Iris pigment epithelial cell (primary cell): ENCODE measurements at regions not wholly inside any gene's neighbourhood (a gene's known extent, or its start where the extent isn't known, plus 50 kb on each side); places are given as distances from the start of the nearest gene placed in this dataset.

Experiments used
- DNase-seq: peaks from one replicate; pipeline ENCODE4 v3.0.0-alpha.2; 2011; ENCODE audit warnings: low read depth

DNA sequence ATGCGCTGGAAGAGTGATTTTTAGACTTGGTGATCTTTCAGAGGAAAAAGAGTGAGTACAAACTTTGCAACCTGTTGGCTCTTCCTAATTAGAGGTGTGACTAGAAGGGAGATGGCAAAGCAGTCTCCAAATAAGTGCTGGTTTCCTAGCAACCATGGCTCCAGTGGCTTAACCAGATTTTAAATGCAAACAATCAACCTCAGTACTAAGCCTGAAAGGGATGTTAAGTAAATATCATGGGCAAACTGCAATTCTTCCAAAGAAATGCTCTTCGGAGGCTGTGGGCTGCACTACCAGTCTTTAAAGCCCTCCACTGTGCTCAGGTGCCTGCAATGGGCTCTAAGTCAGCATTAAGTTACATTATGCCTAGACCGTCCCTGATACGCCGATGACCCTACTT, 678.1 kb upstream of the CCDC54 start:
- no peak for DNase-seq

DNA sequence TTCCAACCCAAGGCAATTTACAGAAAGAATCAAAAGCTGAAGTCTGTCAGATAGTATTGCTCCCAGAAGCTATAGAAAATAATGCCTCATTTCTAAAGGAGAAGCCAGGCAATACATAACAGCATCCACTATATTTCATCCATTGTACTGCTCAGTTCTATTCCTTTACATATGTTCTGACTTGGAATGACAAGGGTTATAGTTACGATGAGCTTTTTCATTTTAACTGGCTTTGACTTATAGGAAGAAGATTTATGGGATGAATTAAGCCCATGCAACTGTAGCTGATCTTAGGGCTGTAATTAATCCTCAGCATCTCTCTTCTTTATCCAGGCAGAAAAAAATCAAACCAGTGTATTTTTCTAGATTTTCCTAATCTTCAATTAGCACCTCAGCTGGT, 676.3 kb upstream of the CCDC54 start:
- no peak for DNase-seq

DNA sequence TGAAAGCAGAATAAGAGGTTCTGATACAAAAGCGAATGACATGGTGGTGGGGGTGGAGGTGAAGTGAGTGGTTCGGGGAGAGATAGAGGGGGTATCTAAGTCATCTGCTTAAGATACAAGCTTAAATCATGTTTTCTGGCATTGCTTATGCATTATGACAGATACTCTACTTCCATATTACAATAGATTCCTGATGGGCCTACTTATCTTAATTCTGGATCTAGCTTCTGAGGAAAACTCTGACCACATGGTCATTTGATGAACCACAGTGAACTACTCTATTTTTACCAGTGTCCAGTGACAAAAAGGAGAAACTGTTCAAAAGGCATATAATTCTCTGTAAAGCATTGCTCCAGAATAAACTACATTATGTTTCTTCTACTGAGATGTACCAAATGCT, 673.7 kb upstream of the CCDC54 start:
- DNase-seq = no peak

DNA sequence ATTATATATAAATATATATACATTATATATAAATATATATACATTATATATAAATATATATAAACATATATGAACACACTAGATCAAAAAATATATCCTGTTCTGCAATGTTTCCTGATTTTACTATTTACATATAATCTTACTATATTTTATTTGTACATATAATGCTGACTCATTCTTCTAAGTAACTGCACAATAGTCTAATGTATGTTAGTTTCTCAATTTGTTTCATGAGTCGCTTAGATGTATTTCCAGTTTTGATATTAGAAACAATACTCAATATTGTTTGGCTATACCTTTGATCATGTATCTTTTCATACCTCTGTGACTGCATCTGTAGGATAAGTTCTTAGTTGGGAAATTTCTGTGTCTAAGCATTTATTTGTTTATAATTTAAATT, 669.9 kb upstream of the CCDC54 start:
- no peak for DNase-seq

DNA sequence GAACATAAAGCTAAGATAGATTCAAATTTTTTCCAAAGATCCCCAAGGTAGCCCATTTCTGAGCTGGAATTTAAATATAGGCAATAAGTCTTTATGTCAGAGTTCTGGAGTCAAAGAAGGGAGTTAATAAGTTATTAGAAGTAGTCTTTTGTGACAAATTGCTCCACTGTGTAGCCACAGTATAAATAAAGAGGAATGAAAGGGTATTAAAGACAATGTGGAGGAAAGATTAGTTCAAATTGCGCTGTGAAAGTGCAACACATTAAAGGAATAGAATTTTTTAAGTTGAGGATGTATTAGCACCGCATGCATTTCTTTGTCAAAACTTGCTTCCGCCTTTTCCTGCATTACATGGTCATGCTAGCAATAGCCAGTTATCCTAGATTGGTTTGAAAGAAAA, 666.6 kb upstream of the CCDC54 start:
- DNase-seq = no peak

DNA sequence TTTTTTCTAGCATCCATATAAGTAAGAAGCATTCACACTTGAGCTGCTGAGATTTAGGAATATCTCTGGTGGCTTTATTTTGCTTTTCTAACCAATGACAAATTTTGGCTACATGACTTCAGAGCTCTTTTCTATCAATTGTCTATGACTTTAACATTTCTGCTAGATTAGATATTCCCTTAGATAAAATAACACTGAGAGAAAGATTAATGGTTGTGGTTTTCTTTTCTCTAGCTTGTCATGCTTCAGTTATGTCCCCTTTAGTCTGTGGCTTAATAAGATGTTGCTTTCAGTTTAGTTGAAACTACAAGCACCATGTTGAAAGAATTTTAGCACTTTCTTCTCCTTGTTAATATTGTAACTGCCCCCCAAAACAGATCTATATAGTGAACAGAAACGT, 665.6 kb upstream of the CCDC54 start:
- peak; percentile 76 for DNase-seq

DNA sequence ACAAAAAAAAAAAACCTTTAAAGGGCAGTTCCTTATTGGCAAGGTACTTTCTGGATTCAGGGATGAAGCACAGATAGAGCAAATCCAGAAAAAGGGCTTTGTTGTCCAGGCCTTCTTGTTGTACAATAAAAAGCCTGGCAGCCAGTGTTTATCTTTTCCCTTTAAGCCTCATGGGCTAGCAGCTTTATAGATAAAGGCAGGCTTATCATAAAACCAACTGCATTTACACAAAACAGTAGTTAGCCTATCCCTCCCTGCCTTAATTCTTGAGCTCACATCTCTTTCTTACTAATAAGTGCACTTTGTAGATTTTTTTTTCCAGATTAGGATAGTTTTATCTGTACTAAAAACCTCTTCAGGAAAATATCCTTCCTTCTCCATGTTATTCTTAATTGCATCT, 662.8 kb upstream of the CCDC54 start:
- DNase-seq = no peak

DNA sequence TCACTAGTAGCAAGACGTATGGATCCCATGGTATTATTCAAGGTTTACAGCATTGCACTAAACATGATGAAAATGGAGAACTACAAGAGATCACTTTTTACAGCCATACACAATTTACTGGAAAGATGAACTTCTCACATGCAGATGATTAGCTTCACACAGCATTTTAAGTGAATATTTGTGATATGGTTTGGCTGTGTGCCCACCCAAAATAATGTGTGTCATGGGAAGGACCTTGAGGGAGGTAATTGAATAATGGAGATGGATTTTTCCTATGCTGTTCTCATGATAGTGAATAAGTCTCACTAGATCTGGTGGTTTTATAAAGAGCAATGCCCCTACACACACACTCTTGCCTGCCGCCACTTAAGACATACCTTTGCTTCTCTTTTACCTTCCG, 662.0 kb upstream of the CCDC54 start:
- DNase-seq = no peak

DNA sequence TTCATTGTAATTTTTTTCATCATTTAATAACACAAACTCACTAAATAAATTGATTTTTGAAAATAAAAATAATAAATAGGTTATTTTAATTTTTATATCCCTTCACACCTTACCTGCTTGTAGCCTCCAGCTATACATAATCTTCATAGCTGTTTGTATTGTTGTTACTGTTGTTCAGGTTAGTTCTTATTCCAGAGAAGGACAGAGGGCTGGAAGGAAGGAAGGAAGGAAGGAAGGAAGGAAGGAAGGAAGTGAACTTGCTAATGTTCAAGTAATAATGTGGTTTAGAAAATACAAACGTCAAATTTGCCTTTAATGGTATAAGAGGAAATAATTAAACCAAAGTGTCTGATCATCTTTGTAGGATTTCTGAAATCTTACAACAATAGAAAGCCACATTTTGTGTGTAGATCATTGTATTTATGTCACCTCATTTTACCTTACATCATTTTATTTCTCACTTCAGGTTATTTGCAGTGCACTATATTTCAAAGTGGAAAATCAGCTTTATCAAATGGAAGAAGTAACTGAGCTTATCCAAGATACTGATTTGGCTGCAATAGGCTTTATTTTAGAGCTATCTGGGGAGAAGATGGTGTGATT, 660.0 kb upstream of the CCDC54 start:
- no peak for DNase-seq

DNA sequence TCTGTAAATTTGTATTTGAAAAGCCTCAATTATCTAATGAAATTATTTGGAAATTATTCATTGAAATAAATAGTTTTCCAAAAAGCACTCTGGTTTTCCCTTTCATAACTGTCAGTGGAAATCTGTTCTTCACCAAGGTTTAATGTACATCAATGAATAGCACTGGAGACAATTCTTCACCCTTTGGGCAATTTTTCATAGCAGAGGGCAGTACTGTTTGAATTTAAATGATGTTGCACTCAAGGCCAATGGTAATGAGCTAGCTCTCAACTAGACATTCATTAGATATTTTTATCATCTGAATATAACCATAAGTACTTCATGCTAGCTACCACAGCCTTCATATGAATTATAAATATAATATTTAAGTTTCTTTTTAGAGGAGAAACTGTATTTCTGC, 658.2 kb upstream of the CCDC54 start:
- DNase-seq = no peak

DNA sequence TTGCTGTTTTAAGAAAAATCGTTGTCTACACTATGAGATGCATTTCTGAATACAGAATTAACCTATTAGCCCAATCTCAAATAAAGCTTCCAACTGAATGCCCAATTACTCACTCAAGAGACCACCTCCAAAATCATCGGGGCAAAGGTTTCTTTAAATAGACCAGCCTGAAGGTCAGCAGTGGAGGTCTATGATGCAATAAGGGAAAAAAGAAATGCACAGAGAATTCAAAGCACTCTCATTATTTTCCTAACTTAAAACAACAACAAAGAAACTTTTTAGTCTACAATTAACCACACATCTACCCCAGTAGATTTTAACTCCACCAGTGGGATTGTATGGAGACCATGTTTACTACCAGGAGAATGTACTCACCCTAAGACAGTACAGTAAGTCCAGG, 657.7 kb upstream of the CCDC54 start:
- no peak for DNase-seq

DNA sequence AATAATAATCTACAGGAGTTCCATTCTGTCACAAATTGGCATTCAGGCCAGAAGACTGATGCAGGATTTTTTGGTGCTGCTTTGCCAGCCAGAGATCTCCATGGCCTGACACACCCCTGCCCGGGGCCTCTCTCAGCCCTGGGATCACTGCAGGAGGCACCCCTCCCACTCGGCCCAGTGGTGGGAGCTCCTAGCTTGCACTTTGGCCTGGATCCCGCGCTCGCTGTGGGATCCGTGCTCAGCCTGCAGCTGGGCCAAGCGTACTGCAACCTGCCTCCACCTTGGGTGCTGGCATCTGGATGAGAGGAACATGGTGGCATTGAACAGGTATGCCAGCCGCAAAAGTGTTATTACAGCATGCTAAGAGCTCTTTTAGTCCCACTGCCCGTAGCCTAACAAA, 656.7 kb upstream of the CCDC54 start:
- DNase-seq = no peak

DNA sequence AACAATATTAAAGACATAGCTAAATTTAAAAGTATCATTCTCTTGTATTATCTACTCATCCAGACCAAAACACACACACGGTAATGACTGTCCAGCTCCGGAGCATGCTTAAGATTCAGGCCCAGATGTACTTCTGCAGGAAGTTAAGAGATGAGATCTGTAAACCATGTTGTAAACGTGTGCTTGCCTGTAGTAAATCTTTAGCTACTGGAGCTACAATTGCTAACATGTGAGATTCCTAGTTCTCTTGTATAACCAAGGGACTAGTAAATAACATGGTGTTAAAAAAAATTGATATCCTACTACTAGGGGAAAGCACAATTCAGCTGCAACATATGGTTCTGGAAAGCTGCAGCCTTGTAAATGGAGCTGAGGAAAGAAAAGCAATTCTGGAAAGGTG, 651.7 kb upstream of the CCDC54 start:
- no peak for DNase-seq

DNA sequence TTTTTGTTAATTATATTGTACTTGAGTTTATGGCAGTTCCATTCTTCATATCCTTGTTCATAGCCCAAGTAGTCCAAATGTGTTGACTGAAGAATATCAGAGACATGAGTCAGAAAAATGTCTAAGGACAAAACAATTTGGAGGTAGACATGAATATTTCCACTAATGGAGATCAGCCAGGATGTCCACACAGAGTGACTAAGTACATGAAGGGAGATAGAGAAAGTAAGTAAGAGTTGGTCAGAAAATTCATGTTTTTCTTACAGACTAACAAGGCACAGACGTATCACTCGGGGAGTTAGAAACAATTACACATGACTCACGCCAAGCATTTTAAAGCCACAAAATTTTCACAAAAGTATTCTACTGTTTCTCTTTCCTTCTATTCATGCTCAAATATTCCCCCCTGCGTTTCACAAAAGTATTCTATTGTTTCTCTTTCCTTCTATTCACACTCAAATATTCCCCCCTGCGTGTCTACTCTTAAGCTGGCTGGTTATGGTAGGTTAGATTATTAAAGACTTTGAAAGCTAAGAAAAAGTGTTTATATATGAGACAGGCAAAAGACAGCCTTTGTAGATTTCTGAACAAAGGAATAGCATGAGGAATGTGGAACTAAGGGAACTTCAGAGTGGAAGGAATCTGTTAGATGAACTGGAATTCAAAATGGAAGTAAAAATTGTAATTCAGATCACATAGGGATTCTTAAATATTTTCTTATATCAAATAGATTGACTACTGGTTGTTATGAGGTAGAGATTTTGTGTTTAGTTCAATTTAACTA, 648.7 kb upstream of the CCDC54 start:
- DNase-seq = peak; percentile 98

DNA sequence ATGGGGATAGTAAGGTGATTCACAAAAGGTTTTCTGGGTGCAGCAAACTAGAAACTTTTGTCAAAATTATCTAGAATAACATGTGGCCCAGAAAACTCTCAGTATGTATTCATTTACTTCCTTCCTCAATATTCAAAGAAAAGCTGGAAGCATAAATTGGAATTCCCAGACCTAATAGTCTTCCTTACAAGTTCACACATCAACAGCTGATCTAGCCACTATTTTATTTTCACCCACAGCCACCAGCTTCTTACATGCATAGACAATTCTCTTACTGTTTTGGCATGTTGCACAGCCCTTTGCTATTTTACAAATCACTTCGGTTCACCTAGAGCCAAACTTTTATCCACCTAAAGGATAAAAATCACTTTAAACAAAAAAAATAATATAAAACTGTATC, 647.8 kb upstream of the CCDC54 start:
- no peak for DNase-seq

DNA sequence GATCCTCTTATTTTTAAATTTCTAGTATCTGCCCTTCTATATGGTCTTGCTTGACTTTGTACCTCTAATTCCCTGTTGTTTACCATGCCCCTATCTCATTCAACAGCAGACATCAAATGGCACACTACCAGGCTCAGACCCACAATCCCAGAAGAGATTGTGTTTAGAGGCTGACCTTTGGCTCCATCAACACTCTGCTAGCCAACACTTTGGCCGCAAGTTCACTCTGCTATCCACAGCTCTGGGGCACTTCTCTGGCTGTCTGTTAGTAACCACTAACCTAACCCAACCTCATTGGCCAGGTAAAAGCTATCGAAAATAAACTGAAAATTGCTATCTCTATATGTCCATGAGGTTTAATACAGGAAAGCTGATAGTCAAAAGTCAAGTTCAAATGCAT, 646.0 kb upstream of the CCDC54 start:
- no peak for DNase-seq

DNA sequence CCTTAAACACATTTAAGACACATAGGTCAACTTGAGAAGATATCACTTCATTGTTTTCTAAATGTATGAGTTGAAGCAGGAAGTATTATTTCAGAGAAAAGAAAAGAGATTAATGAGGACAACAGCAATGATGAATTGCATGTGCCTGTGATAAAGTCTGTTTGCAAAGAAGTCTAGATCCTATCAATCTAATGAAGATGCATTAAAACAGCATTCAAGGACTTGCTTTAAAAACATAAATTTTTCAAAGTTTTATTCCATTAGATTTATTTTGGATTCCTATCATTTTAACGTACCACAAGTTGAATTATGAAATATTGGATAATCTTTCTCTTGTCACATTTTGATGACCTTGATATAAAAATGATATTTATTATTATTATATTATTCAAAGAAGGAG, 642.5 kb upstream of the CCDC54 start:
- DNase-seq = no peak

DNA sequence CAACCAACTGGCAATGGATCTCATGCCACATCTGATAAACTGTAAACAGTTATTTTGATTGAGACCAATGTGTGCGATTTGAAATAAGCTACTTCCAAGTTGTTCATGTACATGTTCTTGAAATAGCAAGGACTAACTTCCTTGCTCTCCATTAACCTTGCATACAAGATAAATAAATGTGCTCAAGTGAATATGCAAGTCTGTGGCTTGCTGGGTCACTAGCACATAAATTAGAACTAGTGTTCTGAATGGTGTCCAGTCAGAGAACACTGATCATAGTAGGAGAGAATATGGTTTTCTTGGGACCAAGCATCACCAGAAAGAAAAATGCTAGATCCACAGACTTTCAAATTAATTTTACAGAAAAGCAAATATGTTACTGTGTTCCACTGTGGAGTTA, 640.0 kb upstream of the CCDC54 start:
- DNase-seq = no peak

DNA sequence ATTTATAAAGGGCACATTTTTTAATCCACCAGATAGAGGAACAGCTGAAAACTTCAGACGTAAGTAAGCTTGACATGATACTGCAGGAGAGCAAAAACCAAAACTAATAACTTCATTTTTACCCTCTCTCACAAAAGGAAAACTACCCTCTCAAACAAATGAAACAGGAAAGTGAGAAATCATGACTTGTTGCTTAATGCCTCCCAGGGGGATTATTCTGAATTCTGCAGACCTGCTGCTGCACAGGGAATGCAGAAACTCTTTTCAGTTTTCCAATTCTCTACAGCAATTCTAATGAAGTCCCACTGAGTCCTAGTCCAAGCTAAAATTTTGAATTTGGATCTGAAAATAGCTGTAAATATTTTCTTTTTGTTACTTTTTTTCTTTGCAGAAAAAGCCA, 637.1 kb upstream of the CCDC54 start:
- DNase-seq = no peak

DNA sequence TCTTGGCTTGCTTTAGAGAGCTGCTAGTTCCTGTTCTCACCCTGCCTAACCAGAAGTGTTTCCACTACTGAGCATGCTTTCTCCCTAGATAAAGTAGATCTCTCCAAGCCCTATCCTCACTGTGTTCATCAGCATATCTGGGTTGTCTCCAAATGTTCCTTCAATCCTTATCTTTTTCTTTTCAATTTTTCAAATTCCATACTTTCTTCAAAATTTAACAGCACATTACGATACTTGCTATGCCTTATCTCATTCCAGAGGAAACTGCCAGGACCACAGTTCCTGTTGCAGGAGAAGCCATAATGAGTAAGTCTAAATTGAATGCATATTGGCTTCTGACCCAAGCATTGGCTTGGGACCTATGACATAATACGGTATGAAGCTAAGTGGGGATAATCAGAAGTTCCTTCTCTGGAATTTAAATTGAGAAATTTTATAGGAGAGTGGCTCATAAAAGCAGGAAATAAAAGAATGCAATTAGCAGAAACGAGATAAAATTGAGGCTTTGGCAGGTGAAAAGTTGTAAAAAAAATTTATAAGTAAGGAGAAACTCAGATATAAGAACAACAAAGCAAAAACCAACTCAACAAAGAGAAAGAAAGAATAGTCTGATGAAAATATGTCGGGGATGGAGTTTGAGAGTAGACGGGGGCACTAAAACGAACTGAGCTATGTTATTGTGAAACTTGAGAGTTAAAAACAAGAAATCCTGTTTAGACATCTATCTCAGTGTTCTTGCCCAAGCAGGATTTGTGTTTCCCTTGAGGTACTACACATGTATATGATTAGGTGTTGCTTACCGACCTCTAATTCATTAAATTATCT, 631.7 kb upstream of the CCDC54 start:
- DNase-seq = peak; percentile 77

DNA sequence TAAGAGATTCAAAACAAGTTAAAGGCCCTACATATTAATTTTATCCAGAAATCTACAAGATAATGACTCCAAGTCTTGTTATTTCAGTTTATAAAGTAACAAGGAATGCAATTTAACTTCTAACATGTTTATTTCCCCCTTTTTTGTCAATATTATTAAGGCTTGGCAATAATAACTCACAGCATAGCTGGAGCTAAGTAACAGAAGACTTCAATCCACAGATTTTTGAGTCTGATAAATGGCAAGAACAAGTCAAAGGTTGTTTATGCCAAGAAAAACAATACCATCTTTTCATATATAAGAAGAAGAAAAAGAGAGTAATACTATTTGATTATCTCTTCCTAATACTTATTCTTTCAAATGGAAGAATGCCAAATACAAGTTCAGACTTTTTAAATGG, 631.0 kb upstream of the CCDC54 start:
- DNase-seq = no peak

DNA sequence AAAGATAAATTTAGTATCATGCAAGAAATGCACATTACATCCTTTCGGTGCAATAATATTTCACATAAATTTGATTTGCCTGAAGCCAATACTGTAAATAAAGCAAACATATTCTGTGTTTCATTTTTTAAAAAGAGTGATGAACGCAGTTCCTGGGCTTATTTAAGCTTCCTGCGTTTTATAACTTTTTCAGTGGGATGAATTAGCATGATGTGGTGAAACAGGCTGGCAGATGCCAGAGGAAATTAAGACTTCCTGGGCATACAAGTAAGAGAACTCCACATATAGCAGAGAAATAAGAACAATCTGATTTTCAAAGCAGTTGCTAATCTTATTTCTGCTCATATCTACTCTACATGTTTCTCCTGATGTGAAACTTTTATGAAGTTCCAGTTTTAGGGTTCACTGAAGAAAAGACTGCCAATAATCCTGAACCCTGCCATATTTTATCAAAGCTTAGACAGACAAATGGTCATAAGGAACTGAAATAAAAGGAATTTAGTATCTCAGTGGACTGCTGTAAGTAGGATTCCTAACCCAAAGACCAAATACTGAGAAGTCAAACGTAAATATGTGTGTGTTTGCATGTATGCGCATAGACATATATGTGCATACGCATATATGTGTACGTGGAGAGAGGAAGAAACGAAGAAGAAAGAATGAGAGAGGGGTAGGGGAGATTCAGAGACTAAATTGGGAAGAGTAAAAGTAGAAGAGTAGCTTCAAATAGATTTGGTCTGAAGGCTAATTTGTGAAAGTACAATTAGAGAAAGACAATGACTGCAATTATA, 628.6 kb upstream of the CCDC54 start:
- DNase-seq = no peak

DNA sequence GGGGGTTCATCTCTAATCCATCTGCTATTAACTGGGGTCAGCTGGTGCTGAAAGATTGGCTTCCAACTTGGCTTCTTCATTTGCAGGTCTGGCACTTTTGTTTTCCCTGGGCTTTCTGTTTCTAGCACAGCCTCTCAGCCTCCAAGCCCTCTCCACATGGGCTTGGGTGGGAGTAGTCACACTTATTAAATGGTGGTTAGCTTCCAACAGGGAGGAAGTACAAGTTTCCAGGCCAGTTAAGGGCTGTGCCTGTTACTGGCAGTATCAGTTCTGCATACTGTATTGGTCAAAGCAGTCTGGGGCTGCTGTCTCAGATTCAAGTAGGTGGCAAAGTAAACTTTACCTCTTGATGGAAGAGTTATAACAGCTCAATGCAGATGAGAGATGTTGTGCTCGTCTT, 627.1 kb upstream of the CCDC54 start:
- no peak for DNase-seq
